SK-N-MC (cell line): ENCODE measurements at regions not wholly inside any gene's neighbourhood (a gene's known extent, or its start where the extent isn't known, plus 50 kb on each side); places are given as distances from the start of the nearest gene placed in this dataset.

Experiments used
- DNase-seq: peaks from one replicate; pipeline ENCODE4 v3.0.0-alpha.2; 2011; ENCODE audit warnings: low read depth, low spot score
- H3K27ac ChIP-seq: fragments of 200-600 bp; sonication (generic); 2 replicates; pipeline ENCODE4 v1.5.1; 2016; ENCODE audit warnings: mixed run types
- H3K36me3 ChIP-seq: fragments of 200-600 bp; sonication (generic); 2 replicates; pipeline ENCODE4 v1.6.1; 2017; ENCODE audit warnings: antibody characterized with exemption, low read length, mixed read lengths; ENCODE audit not compliant: insufficient read depth
- H3K4me3 ChIP-seq: fragments of 200-600 bp; sonication (generic); 2 replicates; pipeline ENCODE4 v1.5.1; 2016
- H3K9ac ChIP-seq: fragments of 200-600 bp; sonication (generic); 2 replicates; pipeline ENCODE4 v1.8.0; 2017; ENCODE audit warnings: mixed run types, mixed read lengths; ENCODE audit not compliant: insufficient read length
- H3K9me3 ChIP-seq: fragments of 200-600 bp; sonication (generic); 2 replicates; pipeline ENCODE4 v1.6.1; 2017; ENCODE audit warnings: low read depth, mild to moderate bottlenecking, antibody characterized with exemption, low read length, moderate library complexity, mixed read lengths
- EZH2 ChIP-seq: fragments of 200-600 bp; sonication (generic); IDR thresholded peaks from one replicate; pipeline ENCODE4 v1.6.1; 2017; ENCODE audit warnings: antibody characterized with exemption
- FOXP2 ChIP-seq: optimal IDR thresholded peaks from 2 replicates; pipeline ENCODE3; 2011; ENCODE audit warnings: mild to moderate bottlenecking, moderate library complexity; ENCODE audit not compliant: insufficient read depth; ENCODE audit errors: extremely low read length, control extremely low read depth
- POLR2AphosphoS5 ChIP-seq: IDR thresholded peaks from 2 replicates; pipeline ENCODE4 v1.6.1; 2012; ENCODE audit warnings: mild to moderate bottlenecking, low read depth, low read length, borderline replicate concordance

DNA sequence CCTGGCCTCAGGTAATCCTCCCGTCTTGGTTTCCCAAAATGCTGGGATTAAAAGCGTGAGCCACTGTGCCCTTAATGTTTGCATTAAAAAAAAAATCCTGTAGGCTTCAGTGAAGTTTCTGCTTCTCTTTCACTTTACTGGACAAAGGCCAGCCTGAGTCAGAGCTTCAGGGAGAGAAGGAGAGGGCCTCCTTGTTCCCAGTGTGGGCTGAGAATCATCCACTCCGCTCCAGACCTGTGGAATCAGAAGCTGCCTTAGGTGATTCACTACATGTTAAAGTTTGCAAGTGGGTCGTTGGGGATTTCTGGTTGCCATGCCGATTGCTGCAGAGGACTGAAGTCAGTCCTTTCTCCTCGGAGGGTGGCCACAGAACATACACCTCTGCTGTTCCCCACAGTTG is 113.3 kb upstream of the EEF1E1 start:
- Histone ChIP-seq H3K9me3 (no peaks in the 10 kb centered on the region), H3K36me3 (no peaks in the 10 kb centered on the region), H3K9ac (no peak overlapping the region), H3K4me3 (no peak overlapping the region), H3K27ac (no peak overlapping the region)
- no peak for DNase-seq
- TF ChIP-seq POLR2AphosphoS5 (no peak), FOXP2 (no peak), EZH2 (no peak)

DNA sequence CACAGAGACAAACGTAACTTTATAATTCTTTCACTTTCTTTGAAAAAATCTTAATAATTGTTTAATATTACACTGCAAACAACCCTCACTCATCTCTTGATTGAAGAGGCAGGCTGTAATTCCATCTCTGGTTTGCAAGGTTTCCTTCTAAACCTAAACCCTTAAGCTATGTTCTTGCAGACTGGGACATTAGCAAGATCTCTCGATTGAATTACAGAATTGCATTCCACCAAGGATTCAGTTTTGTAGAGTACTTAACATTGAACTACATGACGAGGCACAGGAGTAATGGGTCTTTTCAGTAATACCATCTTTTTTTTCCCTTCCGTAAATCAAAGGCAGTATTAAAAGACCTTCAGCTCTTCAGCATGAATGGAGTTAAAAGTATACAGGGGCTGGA is 111.6 kb upstream of the EEF1E1 start:
- no peaks in the 10 kb centered on the region for H3K36me3 ChIP-seq
- no peak overlapping the region for H3K4me3 ChIP-seq
- H3K9ac ChIP-seq: no peak overlapping the region
- no peak overlapping the region for H3K27ac ChIP-seq
- TF ChIP-seq POLR2AphosphoS5: no peak
- TF ChIP-seq FOXP2: no peak
- no peak for TF ChIP-seq EZH2
- no peaks in the 10 kb centered on the region for H3K9me3 ChIP-seq
- DNase-seq: no peak

DNA sequence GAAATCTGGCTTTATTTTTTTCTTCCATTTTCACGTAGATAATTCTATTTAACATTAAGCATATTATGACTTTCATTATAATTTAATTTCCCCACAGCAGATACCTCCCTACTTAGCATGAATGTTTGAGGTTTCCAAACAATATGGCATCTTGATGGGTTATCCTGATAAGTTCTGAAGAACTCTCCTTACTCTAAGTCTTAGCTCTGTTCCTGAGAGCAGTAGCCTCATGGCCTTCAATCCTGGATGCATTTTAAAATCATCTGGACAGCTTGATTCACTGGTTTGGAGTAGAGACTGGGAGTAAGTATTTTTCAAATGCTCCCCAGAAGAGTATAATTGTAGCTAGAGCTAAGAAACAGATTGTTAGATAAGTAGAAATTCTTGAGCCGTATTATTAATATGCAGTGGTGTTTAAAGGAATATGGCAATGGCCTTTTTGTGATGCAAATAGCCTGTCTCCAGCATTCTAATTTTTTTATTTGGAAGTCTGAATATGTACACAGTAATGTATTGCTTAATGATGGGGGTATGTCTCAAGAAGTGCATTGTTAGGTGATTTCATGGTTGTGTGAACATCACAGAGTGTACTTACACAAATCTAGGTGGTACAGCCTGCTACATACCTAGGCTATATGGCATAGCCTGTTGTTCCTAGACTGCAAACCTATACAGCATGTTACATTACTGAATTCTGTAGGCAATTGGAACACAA is 110.5 kb upstream of the EEF1E1 start:
- H3K27ac ChIP-seq: no peak overlapping the region
- TF ChIP-seq FOXP2 (no peak), EZH2 (no peak), POLR2AphosphoS5 (no peak)
- H3K9me3 ChIP-seq: no peaks in the 10 kb centered on the region
- no peak for DNase-seq
- H3K4me3 ChIP-seq: no peak overlapping the region
- no peaks in the 10 kb centered on the region for H3K36me3 ChIP-seq
- H3K9ac ChIP-seq: no peak overlapping the region

DNA sequence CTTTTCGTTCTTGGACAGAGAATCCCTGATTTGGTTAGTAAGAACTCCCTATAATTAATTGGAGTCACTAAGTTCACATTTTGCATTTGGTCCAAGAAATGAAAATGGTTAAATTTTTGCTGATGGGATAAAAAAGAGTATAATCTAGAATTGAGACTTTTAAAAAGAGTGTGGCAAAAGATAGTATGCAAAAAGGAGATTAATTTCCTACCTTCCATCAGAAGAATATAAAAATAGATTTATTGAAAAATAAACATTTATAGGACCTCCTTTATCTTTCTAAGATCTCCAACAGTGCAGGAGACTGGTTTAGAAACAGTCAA is 105.5 kb upstream of the EEF1E1 start:
- TF ChIP-seq FOXP2 (no peak), EZH2 (no peak), POLR2AphosphoS5 (no peak)
- no peaks in the 10 kb centered on the region for H3K36me3 ChIP-seq
- no peak for DNase-seq
- no peak overlapping the region for H3K9ac ChIP-seq
- H3K27ac ChIP-seq: no peak overlapping the region
- no peaks in the 10 kb centered on the region for H3K9me3 ChIP-seq
- no peak overlapping the region for H3K4me3 ChIP-seq

DNA sequence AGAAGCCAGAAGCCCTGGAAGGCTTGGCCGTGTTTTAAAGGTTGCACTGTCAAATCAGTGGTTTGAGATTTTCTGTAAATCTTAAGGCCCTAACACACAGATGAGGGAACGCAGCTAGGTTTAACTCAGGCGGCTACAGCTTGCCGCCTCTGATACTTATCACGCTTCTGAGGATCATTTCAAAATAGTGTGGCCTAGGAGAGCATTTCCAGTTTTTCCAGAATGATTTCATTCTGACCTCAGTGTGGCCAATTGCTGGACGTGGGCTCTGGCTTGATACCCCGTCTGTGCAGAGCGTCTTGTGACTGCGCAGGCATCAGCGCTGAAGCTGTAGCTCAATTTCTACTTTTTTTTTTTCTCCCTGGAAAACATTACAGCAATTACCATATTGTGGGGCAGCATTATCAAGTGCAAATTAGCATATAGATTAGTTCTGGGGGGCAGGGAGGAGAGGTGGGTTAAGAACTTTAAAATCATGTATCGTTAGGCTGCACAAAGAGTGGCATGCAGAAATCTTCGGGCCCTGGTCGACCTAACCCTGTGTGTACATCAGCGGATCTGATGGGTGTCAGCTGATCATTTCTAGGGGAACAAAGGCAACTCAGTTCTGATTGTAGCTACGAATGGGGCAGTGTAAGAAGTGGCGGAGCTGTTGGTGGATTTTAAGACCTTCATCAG is 105.0 kb upstream of the EEF1E1 start:
- H3K4me3 ChIP-seq: no peak overlapping the region
- no peak overlapping the region for H3K27ac ChIP-seq
- no peak overlapping the region for H3K9ac ChIP-seq
- no peaks in the 10 kb centered on the region for H3K36me3 ChIP-seq
- DNase-seq: no peak
- H3K9me3 ChIP-seq: no peaks in the 10 kb centered on the region
- no peak for TF ChIP-seq FOXP2
- TF ChIP-seq EZH2: no peak
- no peak for TF ChIP-seq POLR2AphosphoS5

DNA sequence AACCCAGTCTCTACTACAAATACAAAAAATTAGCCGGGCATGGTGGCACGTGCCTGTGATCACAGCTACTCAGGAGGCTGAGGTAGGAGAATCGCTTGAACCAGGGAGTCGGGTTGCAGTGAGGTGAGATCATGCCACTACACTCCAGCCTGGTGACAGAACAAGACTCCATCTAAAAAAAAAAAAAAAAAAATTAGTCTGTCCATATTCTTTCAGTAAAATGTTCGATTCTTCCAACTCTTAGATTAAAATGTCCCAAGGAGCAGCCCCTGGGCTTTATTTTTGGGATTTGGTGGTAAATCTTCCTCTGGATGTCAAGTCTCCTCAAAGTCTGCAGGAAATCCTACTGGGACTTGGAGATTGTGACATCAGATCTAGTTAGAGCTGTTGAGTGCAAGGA is 101.0 kb upstream of the EEF1E1 start:
- DNase-seq: no peak
- H3K27ac ChIP-seq: no peak overlapping the region
- no peak overlapping the region for H3K4me3 ChIP-seq
- no peaks in the 10 kb centered on the region for H3K9me3 ChIP-seq
- H3K36me3 ChIP-seq: no peaks in the 10 kb centered on the region
- H3K9ac ChIP-seq: no peak overlapping the region
- no peak for TF ChIP-seq FOXP2
- TF ChIP-seq EZH2: no peak
- no peak for TF ChIP-seq POLR2AphosphoS5

DNA sequence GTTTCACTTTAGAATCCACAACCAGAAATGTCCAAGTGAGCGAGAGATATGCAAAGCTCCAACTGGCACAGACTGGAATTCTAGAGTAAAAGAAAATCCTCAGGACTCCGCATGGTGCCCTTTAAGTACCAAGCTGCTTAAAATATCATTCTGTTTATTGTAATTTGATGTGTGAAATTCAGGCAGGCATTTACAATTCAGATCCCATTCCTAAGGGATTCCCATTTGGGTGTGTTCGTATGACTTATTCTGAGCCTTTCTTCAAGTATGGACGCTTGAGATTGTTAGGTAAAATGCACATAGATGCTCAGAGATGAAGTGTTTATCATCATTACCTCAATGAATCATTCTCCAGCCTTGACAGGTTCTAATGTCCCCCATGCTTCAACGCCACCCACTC is 99.3 kb upstream of the EEF1E1 start:
- TF ChIP-seq EZH2 (no peak), FOXP2 (no peak), POLR2AphosphoS5 (no peak)
- no peak for DNase-seq
- Histone ChIP-seq H3K9ac (no peak overlapping the region), H3K36me3 (no peaks in the 10 kb centered on the region), H3K9me3 (no peaks in the 10 kb centered on the region), H3K27ac (no peak overlapping the region), H3K4me3 (no peak overlapping the region)

DNA sequence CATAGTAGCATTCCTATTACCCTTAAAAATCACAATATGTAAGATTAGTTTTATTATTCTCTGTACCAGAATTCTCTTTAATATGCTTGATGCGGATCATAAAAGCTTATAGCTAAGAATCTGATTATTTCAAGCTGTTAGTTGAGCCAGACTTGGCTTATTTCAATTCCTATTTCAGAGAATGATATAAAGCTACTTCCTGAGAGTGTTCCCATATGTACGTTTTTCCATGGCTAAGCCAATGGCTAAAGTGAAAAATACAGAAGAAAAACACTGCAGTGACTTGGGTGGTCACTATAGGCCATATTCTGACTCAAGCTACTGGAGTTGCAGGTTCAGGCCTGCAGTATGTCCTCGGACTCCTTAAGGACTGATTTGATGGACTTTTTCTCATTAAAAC is 97.9 kb upstream of the EEF1E1 start:
- peak overlapping the region; percentile 60; the same call in 1 of the 2 replicates for H3K27ac ChIP-seq
- no peaks in the 10 kb centered on the region for H3K36me3 ChIP-seq
- TF ChIP-seq EZH2: no peak
- no peak for TF ChIP-seq FOXP2
- TF ChIP-seq POLR2AphosphoS5: no peak
- H3K9ac ChIP-seq: no peak overlapping the region
- no peaks in the 10 kb centered on the region for H3K9me3 ChIP-seq
- no peak for DNase-seq
- H3K4me3 ChIP-seq: no peak overlapping the region
